Frontal cortex (tissue), 3 donors: ENCODE measurements at regions not wholly inside any gene's neighbourhood (a gene's known extent, or its start where the extent isn't known, plus 50 kb on each side); places are given as distances from the start of the nearest gene placed in this dataset.
"Not testable (repeated sequence)": the region's sequence is repeated elsewhere in the genome, so short reads cannot be mapped to it uniquely, and the experiment has no call there.

Source experiments
- DNase-seq, 2 donors: peaks; one replicate each; pipeline ENCODE4 v3.0.0; 2012; ENCODE audit warnings: low spot score in 2 of 2
- FAIRE-seq: peaks from 2 replicates; lab custom pipeline; 2012; peaks lifted over from hg19 to GRCh38; lab: Jason Lieb, UNC
- donor health status: control.
- donor health status: control.
- donor health status: control.

DNA sequence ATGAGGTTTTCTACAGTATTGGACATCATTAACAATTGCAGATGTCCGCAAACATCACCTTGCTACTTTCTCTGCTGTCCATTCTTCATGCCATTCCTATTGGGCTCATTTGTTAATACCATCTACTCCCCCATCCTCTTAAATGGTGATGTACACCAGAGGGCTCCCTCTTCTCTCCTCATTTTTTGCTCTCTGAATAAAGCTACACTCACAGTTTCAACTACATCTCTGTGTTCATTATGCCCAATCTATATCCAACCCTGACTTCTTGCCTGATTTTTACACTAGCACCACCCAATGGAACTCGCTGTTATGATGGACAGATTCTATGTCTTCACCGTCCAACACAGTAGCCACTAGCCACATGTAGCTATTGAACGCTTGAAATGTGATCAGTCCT, 288.1 kb upstream of the ID4 start:
- FAIRE-seq (no peak), DNase-seq (no peak)

DNA sequence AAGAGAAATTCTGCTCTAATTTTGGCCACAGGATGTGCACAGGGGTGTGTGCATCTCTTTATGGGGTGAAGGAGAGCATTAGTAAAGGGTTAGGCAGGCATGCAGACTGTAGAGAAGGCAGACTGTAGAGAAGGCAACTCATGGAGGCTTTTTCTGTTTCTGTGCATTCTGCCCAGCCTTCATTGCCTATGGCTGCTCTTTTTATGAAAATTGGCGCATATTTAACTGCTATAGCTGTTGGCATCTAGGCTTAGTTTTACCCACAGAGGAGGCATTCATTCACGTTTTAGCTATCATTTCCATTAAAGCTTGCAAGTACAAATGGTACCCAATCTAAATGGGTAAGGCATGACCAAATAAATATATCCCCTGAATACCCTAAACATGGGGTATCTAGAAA, 286.8 kb upstream of the ID4 start:
- FAIRE-seq: no peak

DNA sequence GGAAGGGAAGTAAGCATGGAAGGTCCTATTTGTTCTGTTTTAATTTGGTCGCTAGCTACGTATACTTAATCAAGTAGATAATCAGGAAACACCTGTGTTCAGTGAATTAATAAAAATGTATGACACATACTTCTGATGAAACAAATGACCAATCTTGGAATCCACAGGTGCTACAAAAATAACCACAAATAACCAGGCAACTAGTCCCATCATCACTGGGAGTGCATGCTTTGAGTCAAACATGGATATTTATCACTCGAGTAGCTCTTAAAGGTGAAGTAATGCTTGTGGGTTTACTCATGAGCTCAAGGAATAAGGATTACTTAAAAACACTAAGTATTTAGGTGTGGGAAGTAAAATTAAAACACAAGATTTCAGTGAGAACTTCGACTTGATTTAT, 285.6 kb upstream of the ID4 start:
- no peak for DNase-seq
- no peak for FAIRE-seq

More for the DNA sequence above, 286.8 kb upstream of the ID4 start:
- DNase-seq: no peak

DNA sequence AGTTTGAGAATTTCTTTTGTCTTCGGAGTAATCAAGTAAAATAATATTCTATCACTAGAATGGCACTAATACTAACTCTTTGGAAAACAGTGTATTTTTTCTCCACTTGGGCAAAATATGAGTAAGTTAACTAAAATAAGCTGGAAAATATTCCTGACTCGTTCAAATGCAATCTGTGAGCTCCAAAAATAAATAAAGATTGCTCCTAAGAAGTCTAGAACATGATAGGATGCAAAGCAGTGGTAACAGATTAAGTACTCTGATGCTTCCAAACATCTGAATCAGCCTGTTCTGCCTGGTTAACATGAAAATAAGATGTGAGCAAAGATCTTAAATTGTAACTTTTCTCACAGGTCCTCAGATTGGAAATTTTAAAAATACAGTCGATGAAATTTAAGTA, 285.1 kb upstream of the ID4 start:
- no peak for FAIRE-seq
- no peak for DNase-seq

DNA sequence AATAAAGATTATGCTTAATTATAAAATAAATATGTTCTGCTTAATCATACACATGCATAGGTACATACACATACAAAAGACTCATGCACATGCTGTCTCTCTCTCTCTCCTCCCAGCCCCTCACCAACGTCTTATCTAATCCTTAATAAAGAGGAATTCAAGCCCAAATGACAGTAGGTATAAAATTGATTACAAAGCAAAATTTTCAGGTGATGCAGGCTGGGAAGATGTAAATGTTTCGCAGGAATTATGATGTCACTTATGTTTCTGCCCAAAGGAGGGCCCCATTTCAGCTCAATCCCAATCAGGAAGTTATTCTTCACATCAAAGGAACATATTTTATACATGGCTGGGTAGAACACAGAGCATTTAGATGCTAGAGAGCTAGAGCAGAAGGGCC, 284.6 kb upstream of the ID4 start:
- FAIRE-seq (no peak), DNase-seq (no peak)

DNA sequence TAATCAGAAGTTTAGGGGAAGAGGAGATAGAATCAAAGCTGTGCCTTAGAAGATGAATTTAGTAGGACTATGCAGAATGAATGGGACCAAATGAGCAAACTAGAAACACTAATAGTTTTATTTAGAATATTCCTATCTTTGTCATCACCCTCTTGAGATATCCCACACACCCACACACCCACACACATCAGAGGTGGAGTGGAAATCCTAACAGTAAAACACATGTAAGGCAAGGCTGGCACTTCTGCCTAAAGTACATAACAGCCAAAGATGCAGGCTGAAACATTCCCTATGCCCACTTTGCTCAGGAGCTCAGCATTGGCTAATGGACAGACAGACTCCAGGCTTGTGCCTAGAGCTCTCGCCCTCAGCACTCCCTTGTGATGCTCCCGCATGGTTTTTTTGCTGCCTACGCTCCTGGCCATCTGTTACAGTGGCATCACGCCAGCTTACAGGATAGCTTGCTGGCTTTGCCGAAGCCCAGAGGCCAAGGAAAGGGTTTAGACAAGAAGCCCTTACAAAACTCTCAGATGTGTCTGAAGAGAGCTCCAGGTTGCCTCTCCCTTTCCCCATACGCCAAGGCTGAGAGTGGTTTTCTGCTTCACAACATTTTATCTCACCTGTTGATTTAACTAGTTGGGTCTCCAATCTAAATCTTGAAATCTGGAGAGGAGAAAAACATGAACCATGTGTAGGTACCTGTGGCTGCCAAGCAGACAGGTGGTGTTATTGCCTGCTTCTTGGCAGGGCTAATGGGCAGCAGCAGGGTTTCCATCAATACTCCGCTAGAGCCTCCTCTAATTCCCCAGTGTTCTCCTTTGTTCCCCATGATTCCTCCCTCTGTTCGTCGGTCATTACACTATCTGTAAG, 282.6 kb upstream of the ID4 start:
- FAIRE-seq (no peak), DNase-seq (no peak)

DNA sequence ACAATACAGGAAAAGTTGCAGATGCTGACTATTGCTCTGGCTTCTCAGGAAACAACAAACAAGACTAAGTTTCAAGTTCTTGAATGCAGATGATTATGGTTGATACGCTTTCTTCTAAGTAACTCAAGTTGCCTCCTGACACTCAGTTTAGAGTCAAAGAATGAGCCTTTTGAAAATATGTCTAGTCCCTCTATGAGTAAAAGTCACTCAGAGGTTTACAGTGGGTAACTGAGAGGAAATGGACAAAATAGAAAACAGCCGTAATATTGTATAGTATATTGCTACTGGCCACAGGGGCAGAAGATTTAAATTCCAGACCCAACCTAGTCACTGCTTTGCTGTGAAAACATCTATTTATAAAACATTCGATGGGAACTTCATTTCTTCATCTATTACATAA, 280.0 kb upstream of the ID4 start:
- DNase-seq: no peak
- no peak for FAIRE-seq

DNA sequence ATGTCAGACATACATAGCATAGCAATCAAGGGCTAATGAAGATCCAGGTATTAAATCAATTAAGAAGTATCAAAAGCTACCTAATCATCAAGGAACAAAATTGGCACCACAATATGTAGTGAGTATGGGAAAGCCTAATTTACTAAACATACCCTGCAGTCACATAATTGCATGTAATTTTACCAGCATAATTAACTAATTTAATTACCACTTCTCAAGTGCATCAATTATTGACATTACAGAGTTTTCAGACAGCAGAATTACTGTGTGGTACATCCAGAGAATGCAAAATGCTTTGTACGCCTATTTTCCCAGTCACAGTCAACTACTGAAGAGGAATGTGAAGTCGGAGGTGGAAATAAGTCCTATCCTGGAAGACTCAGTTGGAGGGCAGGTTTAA, 279.0 kb upstream of the ID4 start:
- no peak for DNase-seq
- FAIRE-seq: no peak

DNA sequence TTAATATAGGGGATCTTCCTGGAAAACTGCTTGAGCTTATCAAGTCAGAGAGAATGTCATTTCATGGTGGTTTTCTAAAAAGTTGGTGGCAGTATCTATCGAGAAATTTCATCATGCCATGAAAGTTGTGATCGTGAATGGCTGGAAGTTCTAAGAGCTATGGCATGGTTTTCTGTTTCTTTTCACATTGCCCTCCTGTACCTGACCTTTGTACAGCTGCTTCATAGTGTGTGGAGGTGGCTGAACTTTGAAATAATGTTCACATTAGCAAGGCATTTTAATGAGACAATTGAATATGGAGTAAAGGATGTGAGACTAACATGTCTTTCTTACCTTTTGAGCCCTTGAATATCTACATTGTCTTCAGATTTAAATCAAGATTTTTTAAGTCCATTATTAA, 278.2 kb upstream of the ID4 start:
- DNase-seq (no peak), FAIRE-seq (no peak)

DNA sequence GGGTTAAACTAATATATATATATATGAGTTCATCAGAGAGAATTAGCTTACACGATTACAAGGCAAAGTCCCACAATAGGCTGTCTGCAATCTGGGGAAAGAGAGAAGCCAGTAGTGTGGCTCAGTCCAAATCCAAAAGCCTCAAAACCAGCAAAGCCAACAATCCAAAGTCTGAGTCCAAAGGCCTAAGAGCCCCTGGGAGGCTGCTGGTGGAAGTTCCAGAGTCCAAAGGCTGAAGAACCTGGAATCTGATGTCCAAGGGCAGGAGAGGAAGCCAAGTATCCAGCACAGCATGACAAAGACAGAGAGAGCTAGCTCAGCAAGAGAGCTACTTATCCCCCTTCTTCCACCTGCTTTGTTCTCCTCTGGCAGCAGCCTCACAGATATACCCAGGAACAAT, 274.7 kb upstream of the ID4 start:
- DNase-seq: no peak
- FAIRE-seq: no peak

DNA sequence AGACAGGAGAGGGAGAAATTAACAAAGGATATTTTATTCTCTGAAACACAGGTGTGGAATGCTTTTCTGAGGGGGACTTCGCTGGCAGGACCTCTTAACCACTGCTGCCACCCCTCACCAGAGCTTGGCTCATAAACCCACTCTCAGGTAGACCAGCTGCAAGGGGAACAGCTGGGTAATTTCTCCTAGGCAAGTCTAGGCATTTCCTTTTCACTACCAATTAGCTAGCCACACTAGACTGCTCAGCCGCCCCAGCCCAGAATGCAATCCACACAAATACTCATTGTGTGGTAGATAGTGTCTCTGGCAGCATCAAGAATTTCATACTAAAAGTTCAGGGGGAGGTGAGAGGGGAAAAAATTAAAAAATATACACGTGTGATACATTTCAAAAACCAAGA, 267.6 kb upstream of the ID4 start:
- DNase-seq: no peak
- no peak for FAIRE-seq

DNA sequence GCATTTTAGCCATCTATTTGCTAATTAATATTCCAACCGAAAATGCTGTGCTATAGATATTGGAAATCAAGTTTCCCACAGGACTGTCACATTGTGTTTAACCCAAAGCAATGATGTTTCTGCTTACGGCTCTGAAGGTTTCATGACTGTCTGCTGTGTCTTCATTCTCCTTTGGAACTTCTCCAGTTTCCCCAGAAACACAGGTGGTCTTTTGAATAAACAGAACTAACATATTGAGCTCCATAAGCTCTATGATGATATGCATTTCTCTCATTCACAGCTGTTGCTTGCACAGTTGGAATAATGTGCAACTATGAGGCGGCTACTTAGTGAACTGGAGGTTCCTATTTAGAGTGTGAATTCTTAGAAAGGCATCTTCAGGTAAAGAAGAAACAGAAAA, 266.0 kb upstream of the ID4 start:
- FAIRE-seq: no peak
- DNase-seq: no peak

DNA sequence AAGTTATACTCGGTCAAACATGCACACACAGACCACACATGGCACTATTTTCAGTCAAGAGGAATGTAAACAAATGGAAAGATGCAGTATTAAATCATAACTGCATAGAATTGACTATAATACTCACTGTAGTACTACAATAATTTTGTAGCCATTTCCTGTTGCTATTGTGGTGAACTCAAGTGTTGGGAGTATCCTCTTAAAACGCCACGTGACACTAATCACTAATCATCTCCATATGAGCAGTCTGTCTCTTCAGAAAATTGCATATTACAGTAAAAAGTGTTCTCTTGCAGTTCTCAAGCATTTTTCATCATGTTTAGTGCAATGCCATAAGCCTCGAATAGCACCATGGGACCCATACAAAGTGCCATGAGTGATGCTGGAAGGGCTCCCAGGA, 258.7 kb upstream of the ID4 start:
- no peak for DNase-seq
- no peak for FAIRE-seq

DNA sequence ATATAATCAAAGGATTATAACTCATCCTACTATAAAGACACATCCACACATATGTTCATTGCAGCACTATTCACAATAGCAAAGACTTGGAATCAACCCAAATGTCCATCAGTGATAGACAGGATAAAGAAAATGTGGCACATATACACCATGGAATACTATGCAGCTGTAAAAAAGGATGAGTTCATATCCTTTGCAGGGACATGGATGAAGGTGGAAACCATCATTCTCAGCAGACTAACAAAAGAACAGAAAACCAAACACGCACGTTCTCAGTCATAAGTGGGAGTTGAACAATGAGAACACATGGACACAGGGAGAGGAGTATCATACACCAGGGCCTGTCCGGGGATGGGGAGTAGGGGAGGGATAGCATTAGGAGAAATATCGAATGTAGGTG, 253.0 kb upstream of the ID4 start:
- DNase-seq, FAIRE-seq: not testable (repeated sequence)

DNA sequence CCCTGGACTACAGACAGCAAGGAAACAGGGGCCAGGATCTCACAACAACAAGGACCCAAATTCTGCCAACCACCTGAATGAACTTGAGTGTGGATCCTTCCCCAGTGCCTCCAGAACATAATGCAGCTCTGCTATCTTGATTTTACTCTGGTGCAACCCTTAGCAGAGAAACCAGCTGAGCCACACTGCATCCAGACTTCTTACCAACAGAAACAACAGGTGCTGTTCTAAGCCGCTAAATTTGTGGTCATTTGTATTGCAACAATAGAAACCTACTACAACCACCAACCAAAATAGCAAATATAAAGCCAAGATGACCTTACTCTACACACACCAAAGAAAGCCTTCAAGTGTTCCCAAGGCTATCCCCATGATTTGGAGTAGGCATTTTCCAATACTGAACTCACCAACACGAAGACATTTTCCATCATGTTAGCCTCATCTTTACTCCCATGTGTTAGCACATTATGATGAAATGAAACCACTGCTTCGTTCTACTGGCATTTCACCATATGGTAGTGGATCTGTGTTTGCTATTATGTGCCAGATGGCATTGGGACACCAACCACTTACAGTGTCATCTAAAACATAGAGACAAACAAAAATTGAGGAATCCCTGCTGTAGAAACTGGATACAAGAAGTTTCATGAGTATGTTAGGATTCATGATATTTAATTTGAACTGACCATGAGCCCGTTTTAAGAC, 249.8 kb upstream of the ID4 start:
- FAIRE-seq (no peak), DNase-seq (no peak)

DNA sequence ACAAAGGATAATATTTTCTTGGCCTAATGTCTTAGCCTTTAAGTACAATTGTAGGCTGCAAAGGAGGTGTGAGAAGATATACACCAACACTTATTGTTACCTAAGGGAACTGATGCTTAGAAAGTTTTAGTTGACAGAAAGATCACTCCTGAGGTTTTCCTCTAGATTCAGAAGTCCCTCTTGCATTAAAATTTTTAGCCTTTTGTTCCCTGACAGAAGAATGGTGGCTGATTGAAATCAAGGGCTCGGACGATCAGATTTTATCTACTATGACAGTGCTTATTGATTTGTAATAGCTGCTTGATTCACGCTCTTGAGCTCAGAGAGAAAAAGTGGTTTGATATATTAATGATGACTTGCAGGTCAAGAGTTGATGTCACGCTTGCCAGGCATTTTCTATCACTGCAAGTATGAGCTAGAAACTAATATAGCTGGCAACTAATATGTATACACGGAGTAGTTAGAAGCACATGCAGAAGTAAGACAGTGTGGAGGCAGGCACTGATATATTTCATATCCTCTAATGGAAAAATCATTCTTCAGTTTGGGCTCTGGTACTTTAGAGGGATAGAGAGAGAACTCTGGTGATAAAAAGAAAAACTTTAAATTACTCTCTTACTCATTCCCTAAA, 246.6 kb upstream of the ID4 start:
- no peak for FAIRE-seq
- DNase-seq: no peak

DNA sequence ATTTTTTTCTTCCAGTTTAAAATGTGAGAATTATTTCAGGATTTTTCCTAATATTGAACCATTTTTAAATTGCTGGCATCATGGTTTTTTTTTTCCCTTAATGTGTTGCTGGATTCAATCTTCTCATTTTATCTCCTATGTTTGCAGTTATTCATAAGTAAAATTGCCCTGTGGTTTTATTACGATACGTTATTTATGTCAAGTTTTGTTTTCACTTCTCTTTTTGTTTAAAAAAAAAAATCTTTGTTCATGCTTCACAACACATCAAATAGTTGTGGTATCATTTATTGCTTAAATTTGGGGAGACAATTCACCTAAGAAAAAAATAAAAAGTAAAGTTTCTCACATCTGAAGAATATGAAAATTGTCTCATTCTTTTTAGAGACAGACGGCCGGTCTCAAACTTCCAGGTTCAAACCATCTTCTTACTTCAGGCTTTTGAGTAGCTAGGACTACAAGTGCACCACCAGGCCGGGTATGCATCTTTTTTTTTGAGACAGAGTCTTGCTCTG, 239.3 kb upstream of the ID4 start:
- FAIRE-seq: no peak

DNA sequence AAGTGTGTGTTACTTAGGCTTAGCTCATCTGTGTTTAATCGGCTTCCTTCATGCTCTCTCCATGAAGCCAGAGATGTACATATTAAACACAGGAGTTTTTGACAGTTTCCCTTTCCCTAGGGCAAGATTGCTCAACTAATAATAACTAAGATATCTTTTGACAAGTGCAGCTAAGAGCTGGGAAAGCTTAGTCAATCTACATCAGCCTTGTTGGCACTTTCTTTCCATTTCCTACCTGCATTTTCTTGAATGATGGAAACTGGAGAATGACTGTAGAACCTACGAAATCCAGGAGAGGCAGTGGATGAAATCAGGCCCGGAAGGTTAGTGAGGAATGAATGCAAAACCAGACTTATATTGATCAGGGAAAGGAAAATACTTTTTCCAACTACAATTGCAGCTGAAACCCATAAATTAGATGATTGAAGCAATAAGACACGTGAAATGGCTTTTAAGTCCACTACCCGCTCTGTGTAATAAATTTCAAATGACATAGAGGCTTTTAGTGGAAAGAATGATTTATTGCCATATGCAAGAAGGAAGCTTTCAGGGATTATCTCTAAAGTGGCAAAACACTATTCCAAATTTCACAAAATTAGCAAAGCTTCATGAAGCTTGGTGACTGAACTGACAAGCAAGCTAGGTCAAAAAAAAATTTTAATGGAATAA, 237.2 kb upstream of the ID4 start:
- FAIRE-seq: no peak
- DNase-seq: no peak

More for the DNA sequence above, 239.3 kb upstream of the ID4 start:
- DNase-seq: no peak

DNA sequence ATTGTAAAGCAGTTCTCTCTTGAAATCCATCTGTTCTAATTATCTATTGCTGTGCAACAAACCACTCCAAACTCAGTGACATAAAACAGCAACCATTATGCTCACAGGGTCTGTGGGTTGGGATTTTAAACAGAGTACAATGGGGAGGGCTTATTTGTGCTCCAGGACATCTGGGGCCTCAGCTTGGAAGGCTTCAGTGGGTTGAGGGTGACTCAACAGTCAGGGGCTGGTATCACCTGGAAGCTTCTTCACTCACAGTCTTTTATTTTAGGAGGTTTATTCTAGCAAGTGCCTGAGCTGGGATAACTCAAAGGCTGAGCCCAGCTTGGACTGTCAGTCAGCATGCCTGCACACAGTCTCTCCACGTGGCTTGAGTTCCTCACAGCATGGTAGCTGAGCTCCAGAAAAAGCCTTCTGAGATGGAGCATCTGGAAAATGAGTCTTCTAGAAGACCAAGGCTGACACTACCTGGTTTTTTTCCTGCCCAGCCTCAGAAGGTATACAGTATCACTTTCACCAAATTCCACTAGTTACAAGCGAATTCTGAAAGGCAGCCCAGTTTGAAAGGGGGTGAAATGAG, 234.6 kb upstream of the ID4 start:
- no peak for FAIRE-seq
- no peak for DNase-seq

DNA sequence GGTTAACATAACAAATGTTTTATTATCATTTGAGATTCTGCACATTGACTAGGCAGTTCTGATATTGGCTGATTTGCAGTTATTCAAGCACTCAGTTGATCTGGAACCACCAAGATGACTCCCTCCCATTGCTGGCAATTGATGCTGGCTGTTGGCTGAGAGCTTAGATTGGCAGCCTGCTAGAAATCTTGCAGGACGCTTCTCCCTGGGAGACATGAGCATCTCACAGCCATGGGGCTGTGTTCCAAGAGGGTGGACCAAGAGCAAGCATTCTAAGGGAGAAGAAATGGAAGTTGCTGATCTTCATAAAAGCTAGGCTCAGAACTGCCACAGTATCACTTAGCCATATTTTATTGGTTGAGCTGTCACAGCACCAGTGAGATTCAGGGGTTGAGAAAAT, 233.4 kb upstream of the ID4 start:
- FAIRE-seq: no peak
- no peak for DNase-seq
